Central memory CD8-positive, alpha-beta T cell (primary cell): ENCODE measurements at regions not wholly inside any gene's neighbourhood (a gene's known extent, or its start where the extent isn't known, plus 50 kb on each side); places are given as distances from the start of the nearest gene placed in this dataset.
"Not testable (repeated sequence)": the region's sequence is repeated elsewhere in the genome, so short reads cannot be mapped to it uniquely, and the experiment has no call there.

ENCODE experiments used
- ATAC-seq: fragments of 150-1000 bp; cut with Tn5 transposase; replicated peaks from 2 replicates; pipeline ENCODE4 v1.10.0; 2022; ENCODE audit warnings: mild to moderate bottlenecking, moderate FRiP score, moderate number of reproducible peaks; ENCODE audit not compliant: poor library complexity, severe bottlenecking; ENCODE audit errors: extremely low read depth
- DNase-seq, 2 donors: peaks; one replicate each; pipeline ENCODE4 v3.0.0; 2021; ENCODE audit warnings: low spot score in 2 of 2
- H3K27ac Mint-ChIP-seq: one replicate; pipeline ENCODE4 v1.8.0; 2022; ENCODE audit warnings: low read depth, mild to moderate bottlenecking, moderate library complexity, mixed read lengths
- H3K27me3 Mint-ChIP-seq: one replicate; pipeline ENCODE4 v1.8.0; 2022; ENCODE audit warnings: mixed read lengths
- H3K36me3 Mint-ChIP-seq: one replicate; pipeline ENCODE4 v1.8.0; 2022; ENCODE audit warnings: mild to moderate bottlenecking, moderate library complexity, mixed read lengths; ENCODE audit not compliant: insufficient read depth
- H3K4me1 Mint-ChIP-seq: one replicate; pipeline ENCODE4 v1.8.0; 2022; ENCODE audit warnings: mixed read lengths
- H3K4me3 Mint-ChIP-seq: one replicate; pipeline ENCODE4 v1.8.0; 2022; ENCODE audit warnings: mild to moderate bottlenecking, moderate library complexity, mixed read lengths
- H3K9me3 Mint-ChIP-seq: one replicate; pipeline ENCODE4 v1.8.0; 2022; ENCODE audit warnings: mixed read lengths

DNA sequence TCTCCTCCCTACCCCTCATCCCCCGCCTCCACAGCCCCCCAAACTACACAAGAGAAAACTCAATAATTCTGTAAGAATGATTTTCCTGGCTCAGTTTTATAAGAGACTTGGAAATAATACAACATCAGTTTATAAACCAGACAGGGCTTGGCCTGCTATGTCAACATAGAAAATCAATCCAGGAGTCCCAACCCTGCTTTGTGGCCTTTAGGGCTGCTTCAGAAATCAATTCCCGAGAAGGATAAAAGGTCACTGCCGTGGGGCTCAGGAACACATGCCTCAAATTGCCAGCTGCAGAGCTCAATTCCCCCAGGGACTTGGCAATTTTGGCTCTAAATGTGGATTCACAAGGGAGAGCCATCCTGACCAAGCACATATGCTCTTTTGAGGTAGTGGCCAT, 520.8 kb downstream of the TTLL7 start:
- not testable (repeated sequence) for H3K27ac Mint-ChIP-seq, ATAC-seq, H3K4me1 Mint-ChIP-seq, H3K4me3 Mint-ChIP-seq, DNase-seq, H3K36me3 Mint-ChIP-seq, H3K27me3 Mint-ChIP-seq
- H3K9me3 Mint-ChIP-seq = peaks cover 25% of the 10 kb centered on the region

DNA sequence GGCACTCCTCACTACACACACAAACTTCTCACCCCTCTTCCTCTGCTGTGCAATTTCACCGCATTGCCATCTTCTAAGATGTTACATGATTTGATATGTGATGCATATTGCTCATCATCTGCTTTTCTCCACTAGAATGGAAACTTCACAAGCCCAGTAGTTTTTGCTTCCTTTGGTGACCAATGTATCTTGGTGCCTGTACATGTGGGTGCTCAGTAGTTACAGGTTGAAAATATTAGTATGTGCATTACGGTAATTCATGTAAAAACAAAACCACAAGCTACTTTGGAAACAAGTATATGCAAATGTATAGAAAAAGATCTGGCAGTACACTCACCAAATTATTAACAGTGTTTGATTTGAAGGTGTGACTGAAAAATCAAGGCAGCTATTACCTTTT, 522.4 kb downstream of the TTLL7 start:
- not testable (repeated sequence) for H3K36me3 Mint-ChIP-seq, H3K4me3 Mint-ChIP-seq, ATAC-seq, DNase-seq, H3K27ac Mint-ChIP-seq, H3K27me3 Mint-ChIP-seq, H3K4me1 Mint-ChIP-seq
- H3K9me3 Mint-ChIP-seq = peaks cover 22% of the 10 kb centered on the region

DNA sequence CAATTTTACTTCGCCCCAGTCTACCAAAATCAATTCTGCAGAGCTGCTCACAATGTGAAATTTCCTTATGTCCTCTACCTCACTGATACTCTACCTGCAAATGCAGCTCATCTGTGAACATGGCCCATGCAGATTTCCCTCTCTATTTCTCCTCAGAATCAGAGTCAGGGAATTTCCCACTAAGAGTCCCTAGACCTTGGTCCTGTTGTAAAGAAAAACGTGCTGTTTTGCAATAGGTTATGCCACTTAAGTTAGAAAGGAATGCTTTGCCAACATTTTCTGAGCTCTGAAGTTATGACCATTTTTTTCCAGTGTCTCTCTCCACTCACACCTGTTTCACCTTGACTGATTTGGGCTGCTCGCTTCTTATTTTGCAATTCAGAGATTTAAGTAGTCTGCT, 524.0 kb downstream of the TTLL7 start:
- H3K4me1 Mint-ChIP-seq, H3K36me3 Mint-ChIP-seq, ATAC-seq, DNase-seq, H3K27me3 Mint-ChIP-seq, H3K9me3 Mint-ChIP-seq, H3K4me3 Mint-ChIP-seq, H3K27ac Mint-ChIP-seq: not testable (repeated sequence)

DNA sequence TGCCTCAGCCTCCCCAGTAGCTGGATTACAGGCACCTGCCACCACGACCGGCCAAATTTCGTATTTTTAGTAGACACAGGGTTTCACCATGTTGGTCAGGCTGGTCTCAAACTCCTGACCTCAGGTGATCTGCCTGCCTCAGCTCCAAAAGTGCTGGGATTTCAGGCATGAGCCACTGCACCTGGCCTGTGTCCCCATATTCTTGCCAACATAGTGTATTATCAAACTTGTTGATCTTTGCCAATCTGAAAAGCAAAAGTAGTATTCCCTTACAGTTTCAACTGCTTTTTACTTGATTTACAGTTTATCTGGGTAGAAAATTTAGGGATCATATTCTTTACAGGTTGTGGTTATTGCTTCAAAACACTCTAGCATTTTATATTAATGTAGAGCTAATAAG, 524.9 kb downstream of the TTLL7 start:
- not testable (repeated sequence) for H3K27ac Mint-ChIP-seq, H3K36me3 Mint-ChIP-seq, H3K4me3 Mint-ChIP-seq, H3K9me3 Mint-ChIP-seq, H3K4me1 Mint-ChIP-seq, DNase-seq, H3K27me3 Mint-ChIP-seq, ATAC-seq

DNA sequence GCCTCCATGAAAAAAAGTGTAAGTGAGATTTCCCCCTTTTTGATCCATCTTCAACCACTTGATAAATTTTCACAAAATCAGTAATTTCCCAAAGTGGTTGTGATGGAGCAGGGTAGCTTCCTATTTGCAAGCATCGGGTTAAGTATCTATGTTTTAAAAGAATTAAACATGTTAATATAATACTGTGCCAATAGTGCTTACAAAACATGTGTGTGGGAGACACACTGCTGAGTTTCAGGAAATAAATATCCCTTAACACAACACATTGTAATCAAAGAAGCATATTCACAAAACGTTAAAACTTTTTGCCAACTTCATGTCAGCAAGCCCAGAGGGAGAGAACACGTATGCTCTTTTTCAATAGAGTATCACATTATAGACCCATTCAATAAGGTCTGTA, 526.9 kb downstream of the TTLL7 start:
- H3K27me3 Mint-ChIP-seq, H3K27ac Mint-ChIP-seq: not testable (repeated sequence)

DNA sequence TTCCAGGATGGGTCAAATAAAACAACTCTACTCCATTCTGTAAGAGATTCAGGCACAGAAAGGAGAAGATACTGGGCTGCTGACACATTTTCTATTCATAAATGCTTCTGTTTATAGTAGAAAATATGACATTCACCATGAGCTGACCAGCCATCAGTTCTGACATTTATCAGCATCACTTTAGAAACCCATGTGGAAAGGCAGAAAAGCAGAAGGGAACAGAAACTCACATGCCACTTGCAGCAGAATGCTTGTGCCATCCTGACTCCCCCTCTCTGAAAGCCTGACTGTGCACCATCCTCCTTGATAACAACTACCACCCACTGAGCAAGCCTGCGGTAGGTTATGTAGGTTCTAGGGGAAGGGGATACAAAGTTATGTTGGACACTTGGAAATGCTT, 527.7 kb downstream of the TTLL7 start:
- not testable (repeated sequence) for H3K4me3 Mint-ChIP-seq, DNase-seq, ATAC-seq, H3K27me3 Mint-ChIP-seq, H3K9me3 Mint-ChIP-seq, H3K27ac Mint-ChIP-seq, H3K36me3 Mint-ChIP-seq, H3K4me1 Mint-ChIP-seq

More for the DNA sequence above, 526.9 kb downstream of the TTLL7 start:
- H3K9me3 Mint-ChIP-seq, H3K36me3 Mint-ChIP-seq, ATAC-seq, DNase-seq, H3K4me3 Mint-ChIP-seq, H3K4me1 Mint-ChIP-seq: not testable (repeated sequence)

DNA sequence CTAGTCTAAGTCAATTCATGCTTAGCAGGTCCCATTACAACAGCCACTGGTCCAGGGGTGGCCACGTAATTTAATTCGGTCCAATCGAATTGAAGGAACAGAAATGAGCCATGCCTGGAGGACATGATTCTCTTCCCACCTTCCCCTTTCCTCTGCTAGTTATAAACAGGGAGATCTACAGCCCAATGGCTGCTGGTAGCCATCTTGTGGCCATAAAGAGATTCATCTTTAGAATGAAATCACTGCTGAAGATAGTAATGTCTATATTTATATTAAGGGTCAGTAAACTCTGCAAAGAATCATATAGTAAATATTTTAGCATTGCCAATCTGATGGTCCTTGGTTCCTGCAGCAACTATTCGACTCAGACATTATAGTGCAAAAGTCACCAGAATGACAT, 530.6 kb downstream of the TTLL7 start:
- not testable (repeated sequence) for H3K9me3 Mint-ChIP-seq, H3K4me1 Mint-ChIP-seq, H3K27ac Mint-ChIP-seq, H3K4me3 Mint-ChIP-seq, DNase-seq, ATAC-seq, H3K36me3 Mint-ChIP-seq, H3K27me3 Mint-ChIP-seq

DNA sequence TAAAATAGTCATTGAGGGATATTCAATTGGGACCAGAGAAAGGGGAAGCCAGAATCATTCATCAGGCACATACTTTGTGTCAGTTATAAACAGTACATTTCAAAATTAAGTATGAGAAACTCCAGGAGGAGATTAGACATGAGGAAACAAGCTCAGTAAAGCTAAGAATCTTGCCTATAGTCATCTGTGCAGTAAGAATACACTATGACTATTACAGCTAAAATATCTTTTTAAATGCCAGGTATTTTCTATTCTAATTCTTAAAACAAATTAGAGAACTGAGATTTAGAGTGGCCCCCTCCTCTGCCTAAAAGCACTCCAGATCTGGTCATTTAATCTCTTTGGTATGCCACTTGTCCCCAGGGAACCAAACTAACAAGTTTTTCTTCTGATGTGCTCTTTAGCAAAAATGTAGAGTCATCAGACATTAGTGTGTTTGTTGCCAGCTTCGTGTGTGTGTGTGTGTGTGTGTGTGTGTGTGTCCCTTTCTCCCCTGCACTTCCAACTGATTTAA, 541.1 kb downstream of the TTLL7 start:
- not testable (repeated sequence) for H3K4me1 Mint-ChIP-seq, H3K4me3 Mint-ChIP-seq, ATAC-seq, H3K36me3 Mint-ChIP-seq, H3K9me3 Mint-ChIP-seq, H3K27me3 Mint-ChIP-seq, H3K27ac Mint-ChIP-seq, DNase-seq

DNA sequence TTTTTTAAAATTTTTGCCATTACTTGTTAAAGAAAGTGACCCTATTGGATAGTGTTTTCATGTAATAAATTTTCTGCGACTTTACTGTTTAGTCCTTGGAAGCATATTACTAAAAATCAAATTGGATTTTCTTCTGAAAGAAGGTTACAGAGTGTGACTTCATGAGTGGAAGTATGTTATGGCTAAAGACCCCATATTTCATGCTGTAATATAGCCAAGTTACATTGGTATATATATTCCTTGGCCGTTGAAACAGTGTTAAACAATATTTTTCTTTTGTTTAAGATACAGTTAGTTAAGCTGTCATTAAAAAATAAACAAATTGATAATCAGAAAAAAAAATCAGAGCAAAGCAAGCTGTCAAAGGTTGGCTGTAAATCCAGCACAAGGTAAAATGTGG, 541.7 kb downstream of the TTLL7 start:
- H3K4me3 Mint-ChIP-seq, DNase-seq, H3K9me3 Mint-ChIP-seq, H3K27me3 Mint-ChIP-seq, H3K27ac Mint-ChIP-seq, ATAC-seq, H3K36me3 Mint-ChIP-seq, H3K4me1 Mint-ChIP-seq: not testable (repeated sequence)

DNA sequence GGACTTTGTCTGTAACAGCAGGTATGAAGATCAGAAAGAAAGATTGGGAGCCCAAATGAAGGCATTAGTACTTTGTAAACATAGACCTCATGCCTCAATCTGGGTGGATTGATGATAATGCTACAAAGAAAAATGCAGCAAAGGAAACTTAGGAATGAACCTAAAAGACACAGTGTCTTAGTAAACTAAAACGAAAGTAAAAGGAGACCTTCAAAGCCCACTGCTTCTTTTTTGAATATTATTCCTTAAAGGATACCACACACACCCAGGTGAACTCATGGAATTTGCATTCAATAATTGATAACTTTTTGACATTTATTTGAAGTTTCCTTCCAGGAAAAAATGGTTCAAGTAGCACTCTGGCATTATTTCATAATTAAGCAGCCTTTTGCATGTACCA, 543.2 kb downstream of the TTLL7 start:
- not testable (repeated sequence) for H3K9me3 Mint-ChIP-seq, H3K36me3 Mint-ChIP-seq, H3K27me3 Mint-ChIP-seq, H3K27ac Mint-ChIP-seq, H3K4me3 Mint-ChIP-seq, DNase-seq, ATAC-seq, H3K4me1 Mint-ChIP-seq

DNA sequence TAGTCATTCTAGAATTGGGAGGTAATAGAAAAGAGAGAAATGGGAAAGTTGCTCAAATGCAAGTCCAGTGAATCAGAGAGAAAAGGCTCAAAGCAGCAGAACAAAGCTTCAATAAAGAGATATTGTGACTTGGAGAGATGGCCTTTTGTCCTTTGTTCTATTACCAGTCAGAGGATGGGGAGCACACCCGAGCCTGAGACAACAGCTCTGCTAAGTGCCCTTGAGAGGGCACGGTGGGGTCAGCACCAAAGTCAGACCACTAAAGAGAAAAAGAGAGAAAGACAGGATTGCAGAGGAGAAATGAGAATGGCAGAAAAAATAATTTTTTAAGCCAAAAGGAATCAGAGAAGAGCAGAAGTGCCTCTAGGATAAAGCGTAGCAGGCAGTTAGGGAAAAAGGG, 553.1 kb downstream of the TTLL7 start:
- H3K4me1 Mint-ChIP-seq, H3K4me3 Mint-ChIP-seq, ATAC-seq, DNase-seq, H3K27me3 Mint-ChIP-seq, H3K36me3 Mint-ChIP-seq, H3K27ac Mint-ChIP-seq, H3K9me3 Mint-ChIP-seq: not testable (repeated sequence)

DNA sequence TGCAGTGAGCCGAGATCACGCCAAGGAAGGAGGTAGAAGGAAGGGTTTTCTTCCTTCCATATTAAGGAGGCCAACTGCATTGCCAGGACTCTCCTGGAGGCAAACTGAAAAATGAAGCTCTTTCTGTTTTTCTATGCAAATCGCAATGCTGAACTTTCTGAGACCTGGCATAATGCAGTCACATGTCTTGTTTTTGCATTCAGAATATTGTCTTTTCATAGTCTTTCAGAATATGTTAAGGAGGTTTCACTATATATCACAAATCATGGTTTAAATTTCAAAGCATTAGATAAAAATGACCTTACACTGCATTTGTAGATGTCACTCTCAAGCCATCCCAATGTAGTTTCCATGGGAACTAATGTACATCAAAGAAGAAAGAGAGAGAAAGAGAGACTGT, 556.5 kb downstream of the TTLL7 start:
- H3K36me3 Mint-ChIP-seq, H3K27me3 Mint-ChIP-seq, H3K9me3 Mint-ChIP-seq, DNase-seq, H3K27ac Mint-ChIP-seq, ATAC-seq, H3K4me3 Mint-ChIP-seq, H3K4me1 Mint-ChIP-seq: not testable (repeated sequence)

DNA sequence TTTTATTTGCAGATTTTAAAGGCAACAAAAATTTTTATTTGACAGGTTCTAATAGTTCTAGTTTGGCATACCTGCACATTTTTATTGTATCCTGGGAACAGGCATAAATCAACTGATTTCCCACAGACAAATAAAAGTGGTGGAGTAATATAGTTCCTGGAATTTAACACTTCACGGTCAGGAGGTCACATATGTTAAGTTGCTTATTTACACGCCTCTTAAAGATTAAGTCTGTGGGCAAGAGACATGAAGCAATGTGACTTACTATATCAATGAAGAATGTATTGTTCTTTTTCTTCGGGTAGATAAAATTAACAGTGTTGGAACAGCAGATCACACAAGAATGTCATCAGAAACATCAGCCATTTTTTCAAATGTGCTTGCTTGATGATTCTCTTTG, 558.3 kb downstream of the TTLL7 start:
- not testable (repeated sequence) for ATAC-seq, H3K27ac Mint-ChIP-seq, H3K9me3 Mint-ChIP-seq, H3K27me3 Mint-ChIP-seq, DNase-seq, H3K36me3 Mint-ChIP-seq, H3K4me1 Mint-ChIP-seq, H3K4me3 Mint-ChIP-seq

DNA sequence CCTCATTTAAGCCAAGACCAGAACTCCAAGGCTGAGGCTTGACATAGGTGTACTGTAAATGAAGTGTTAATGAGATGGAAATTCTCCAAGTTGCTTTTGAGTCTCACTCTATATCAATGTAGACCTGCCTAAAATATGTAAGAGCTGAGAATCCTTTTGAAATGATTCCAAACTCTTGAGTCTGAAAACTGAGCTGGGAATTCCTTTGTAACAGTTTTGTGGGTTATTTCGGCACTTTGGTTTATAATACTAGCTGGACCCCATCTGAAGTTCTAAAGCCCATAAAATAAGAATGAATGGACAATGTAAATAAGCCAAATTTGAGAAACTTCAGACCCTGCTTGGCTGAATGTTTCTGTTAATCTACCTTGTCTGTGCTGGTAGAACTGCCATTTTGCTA, 558.9 kb downstream of the TTLL7 start:
- H3K27me3 Mint-ChIP-seq, H3K36me3 Mint-ChIP-seq, DNase-seq, H3K4me1 Mint-ChIP-seq, H3K27ac Mint-ChIP-seq, ATAC-seq, H3K4me3 Mint-ChIP-seq, H3K9me3 Mint-ChIP-seq: not testable (repeated sequence)
